ENCODE measurements at regions not wholly inside any gene's neighbourhood (a gene's known extent, or its start where the extent isn't known, plus 50 kb on each side); places are given as distances from the start of the nearest gene placed in this dataset.

- DNase-seq (ENCODE audit: low spot score), result no peak
Measured at GRCh38 chrX:149992918-149993317, 54.6 kb upstream of the EOLA2 start.

GRCh38 chrX:149993989-149994388, 55.7 kb upstream of the EOLA2 start:
- DNase-seq (ENCODE audit: low spot score), result no peak

DNA sequence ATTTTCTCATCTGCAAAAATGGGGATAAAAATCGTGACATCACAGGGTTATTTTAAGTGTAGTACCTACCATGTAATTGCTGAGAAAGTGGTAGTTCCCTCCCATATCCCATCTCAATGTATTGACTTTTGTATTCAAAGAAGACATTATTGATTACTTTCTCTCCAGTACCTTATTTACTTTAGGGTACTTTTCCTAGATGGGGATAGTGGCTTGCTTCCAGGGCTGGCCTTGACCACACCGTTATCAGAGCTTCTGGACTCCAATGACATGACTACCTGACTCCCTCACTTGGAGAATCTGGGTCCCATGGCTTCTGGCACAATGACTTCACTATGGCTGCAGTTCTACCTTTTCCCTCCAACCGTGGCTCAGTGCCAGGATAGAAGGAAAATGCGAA, 58.2 kb upstream of the EOLA2 start:
- no peak for DNase-seq (ENCODE audit: low spot score)

- DNase-seq (ENCODE audit: low spot score), result no peak
Measured at GRCh38 chrX:150005027-150005426, 66.7 kb upstream of the EOLA2 start.

GRCh38 chrX:150007356-150007755, 69.1 kb upstream of the EOLA2 start:
- DNase-seq (ENCODE audit: low spot score), result no peak

GRCh38 chrX:150012647-150013381, 74.5 kb upstream of the EOLA2 start:
- no peak for DNase-seq (ENCODE audit: low spot score)

DNA sequence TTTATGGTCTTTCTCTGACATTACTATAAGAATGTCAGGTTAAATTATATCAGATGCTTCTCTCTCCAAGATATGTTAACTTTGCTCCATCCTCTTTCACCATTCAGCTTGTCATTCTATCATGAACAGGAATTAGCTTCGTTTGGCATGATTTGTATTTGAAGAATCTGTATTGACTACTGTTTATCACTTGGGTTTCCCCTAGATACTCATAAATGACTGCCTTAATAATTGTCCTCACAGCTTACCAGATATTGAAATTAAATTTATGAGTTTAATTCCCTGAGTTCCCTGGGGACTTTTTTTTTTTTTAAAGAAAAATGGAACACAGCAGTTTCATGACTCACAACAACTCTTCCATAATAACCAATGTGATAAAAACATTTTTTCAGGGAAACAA, 76.2 kb upstream of the EOLA2 start:
- DNase-seq (ENCODE audit: low spot score), result no peak

GRCh38 chrX:150017868-150018267, 79.6 kb upstream of the EOLA2 start:
- no peak for DNase-seq (ENCODE audit: low spot score)

DNA sequence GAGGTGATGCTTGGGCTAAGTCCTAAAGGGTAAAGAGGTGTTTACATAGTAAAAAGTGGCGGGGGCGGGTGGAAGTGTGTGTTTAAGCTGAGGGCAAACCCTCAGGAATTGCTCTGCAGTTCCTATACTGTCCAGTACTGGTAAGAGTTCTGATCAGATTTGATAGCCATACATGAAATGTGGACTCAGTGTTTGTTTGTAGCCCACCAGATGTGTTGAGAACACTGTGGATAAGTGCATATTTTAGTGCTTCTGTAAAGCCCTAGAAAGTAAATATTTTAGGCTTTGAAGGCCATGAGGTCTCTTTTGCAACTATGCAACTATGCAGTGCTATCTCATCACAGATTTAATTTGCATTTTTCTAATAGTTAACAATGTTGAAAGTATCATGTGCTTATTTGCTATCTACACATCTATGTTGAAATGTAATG, 80.7 kb upstream of the EOLA2 start:
- DNase-seq (ENCODE audit: low spot score), result no peak

- no peak for DNase-seq (ENCODE audit: low spot score)
Measured at GRCh38 chrX:150028692-150029091, 90.4 kb upstream of the EOLA2 start.

GRCh38 chrX:150032742-150033141, 94.5 kb upstream of the EOLA2 start:
- no peak for DNase-seq (ENCODE audit: low spot score)

DNA sequence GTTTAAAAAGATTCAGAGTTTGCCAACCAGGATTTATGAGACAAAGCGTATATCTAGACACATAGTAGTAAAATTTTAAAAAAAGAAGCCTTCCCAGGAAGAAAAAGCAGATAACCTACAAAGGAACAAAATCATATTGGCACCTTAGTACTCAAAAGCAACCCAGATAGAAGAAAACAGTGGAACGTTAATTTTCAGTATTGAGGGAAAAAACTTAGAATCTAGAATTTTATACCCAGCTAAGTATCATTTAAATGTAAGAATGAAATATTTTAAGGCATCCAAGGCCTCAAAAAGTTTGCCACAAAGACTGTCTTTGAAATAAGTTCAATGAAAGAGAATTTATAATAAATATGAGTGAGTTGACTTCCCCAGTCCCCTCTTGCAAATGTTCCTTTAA, 96.5 kb upstream of the EOLA2 start:
- no peak for DNase-seq (ENCODE audit: low spot score)

- DNase-seq (ENCODE audit: low spot score), result no peak
Measured at GRCh38 chrX:150035531-150035930, 97.2 kb upstream of the EOLA2 start.

DNA sequence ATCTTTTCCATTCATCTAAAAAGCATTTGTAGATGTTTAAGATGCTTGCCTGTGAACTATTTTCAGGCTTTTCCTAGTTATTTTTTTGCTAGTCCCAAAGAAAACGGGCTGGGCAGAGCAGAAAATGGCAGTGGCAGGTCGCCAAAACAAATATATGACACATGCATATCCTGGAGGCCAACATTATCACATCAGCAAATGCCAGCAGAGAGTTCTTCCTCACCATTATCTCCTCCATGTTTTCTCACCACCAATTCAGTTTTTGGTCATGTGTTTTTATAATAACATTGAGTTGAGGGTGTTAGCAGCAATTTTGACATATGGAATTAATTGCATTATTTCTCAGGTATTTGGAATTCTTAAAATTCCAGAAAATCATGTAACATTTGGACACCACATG, 97.9 kb upstream of the EOLA2 start:
- no peak for DNase-seq (ENCODE audit: low spot score)

- no peak for DNase-seq (ENCODE audit: low spot score)
Measured at GRCh38 chrX:150036641-150037040, 98.3 kb upstream of the EOLA2 start.

- DNase-seq (ENCODE audit: low spot score), result no peak
Measured at GRCh38 chrX:150037041-150037440, 98.8 kb upstream of the EOLA2 start.

DNA sequence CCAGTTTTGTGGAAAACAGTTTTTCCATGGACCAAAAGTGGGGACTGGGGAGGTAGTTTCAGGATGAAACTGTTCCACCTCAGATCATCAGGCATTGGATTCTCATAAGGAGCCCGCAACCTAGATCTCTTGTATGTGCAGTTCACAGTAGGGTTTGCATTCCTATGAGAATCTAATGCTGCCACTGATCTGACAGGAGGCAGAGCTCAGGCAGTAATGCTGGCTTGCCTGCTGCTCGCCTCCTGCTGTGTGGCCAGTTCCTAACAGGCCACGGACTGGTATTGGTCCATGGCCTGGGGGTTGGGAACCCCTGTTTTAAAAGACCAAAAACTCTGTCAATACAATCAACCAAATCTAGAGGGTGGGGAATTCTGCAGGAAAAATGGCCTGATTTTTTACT, 100.0 kb upstream of the EOLA2 start:
- no peak for DNase-seq (ENCODE audit: low spot score)

DNA sequence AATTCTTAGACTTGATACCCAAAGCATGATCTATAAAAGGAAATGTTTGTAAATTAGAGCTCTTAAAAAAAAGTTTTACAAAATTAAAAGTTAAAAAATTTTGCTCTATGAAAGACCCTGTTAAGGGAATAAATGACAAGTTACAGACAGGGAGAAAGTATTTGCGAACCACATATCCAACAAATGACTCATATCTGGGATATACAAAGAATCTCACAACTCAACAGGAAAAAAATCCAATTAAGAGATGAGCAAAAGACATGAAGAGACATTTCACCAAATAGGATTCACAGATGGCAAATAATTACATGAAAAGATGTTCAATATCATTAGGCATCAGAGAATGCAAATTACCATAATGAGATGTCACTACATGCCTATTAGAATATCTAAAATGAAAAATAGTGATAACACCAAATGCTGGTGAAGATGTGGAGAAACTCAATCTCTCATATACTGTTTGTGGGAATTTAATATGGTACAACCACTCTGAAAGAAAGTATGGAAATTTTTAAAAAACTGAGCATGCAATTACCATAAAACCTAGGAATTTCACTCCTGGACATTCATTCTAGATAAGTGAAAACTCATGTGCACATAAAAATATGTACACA, 100.8 kb upstream of the EOLA2 start:
- DNase-seq (ENCODE audit: low spot score), result no peak

GRCh38 chrX:150041208-150041607, 102.9 kb upstream of the EOLA2 start:
- DNase-seq (ENCODE audit: low spot score), result no peak

DNA sequence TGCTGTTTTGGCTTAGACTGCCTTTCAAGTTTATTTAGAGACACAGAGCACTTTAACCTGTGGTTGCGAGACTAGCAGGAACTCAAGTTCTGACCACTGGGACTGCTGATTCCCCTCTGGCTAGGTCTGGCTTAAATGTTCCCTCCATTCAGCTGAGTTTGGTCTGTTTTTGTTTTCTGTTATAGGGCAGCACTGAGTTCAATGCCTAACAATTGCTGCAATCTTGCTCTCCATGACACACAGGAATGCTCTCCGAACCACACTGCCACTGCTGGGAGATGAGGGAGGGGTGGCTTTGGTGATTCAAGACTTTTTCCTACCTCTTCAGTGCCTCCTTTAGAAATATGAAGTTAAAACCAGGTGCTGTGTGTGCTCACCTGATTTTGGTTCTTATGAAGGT, 106.3 kb upstream of the EOLA2 start:
- DNase-seq (ENCODE audit: low spot score), result no peak

DNA sequence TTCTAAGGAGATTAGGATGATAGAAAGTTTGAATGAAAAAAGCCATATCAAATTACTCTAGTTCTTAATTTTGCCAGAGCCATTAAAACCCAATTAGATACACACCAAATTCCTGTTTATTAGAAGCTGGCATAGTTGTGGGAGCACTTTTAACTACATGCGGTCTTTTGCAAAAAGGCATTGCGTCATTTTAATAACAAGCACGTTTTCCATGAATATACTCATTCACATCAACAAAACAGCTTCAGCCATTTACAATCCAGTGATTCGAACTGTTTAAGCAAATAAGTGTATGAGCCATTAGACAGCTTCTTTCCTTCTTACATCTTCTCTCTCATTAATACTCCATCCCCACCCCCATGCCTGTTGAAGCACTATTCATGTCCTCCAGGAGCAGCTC, 109.5 kb upstream of the EOLA2 start:
- no peak for DNase-seq (ENCODE audit: low spot score)

- DNase-seq (ENCODE audit: low spot score), result no peak
Measured at GRCh38 chrX:150049647-150050046, 111.4 kb upstream of the EOLA2 start.

- DNase-seq (ENCODE audit: low spot score), result no peak
Measured at GRCh38 chrX:150050387-150050786, 112.1 kb upstream of the EOLA2 start.

DNA sequence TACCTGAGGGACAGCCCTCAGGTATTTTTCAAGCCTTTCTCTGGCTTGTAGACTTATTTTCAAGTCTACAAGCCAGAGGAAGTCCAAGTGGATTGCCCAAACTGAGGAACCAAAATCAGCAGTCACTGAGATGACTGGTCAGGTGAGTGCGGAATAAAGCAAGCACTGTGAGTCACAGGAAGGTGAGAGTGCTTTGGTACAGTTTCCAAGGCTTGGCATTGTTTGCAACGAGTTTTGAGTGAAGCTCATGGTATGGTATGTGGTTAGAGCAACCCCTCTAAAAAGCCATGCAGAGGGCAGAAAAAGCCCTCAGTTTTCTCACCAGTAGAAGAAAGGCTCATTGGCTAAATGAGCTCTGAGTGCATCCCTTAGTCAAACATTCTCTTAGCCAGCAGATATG, 112.8 kb upstream of the EOLA2 start:
- no peak for DNase-seq (ENCODE audit: low spot score)
